Pons (tissue), 1 donor: ENCODE measurements at regions not wholly inside any gene's neighbourhood (a gene's known extent, or its start where the extent isn't known, plus 50 kb on each side); places are given as distances from the start of the nearest gene placed in this dataset.
"Not testable (repeated sequence)": the region's sequence is repeated elsewhere in the genome, so short reads cannot be mapped to it uniquely, and the experiment has no call there.

Experiments
- DNase-seq: peaks from one replicate; pipeline ENCODE4 v3.0.0-alpha.2; 2016; ENCODE audit warnings: low spot score

- DNase-seq, result no peak
These were observed 1929.8 kb upstream of the LRRTM1 start for GRCh38 chr2:82234283-82234874.

GRCh38 chr2:82233806-82234205 lies 1929.3 kb upstream of the LRRTM1 start:
- DNase-seq, result no peak

- DNase-seq, result no peak
These were observed 1925.9 kb upstream of the LRRTM1 start for GRCh38 chr2:82230406-82230805.

GRCh38 chr2:82226441-82226840 lies 1921.9 kb upstream of the LRRTM1 start:
- DNase-seq, result no peak

- no peak for DNase-seq
These were observed 1919.9 kb upstream of the LRRTM1 start for GRCh38 chr2:82224301-82224940.

GRCh38 chr2:82215212-82215611 lies 1910.7 kb upstream of the LRRTM1 start:
- DNase-seq, result no peak

GRCh38 chr2:82199493-82199852 lies 1894.9 kb upstream of the LRRTM1 start:
- DNase-seq, result no peak

- no peak for DNase-seq
These were observed 1894.4 kb upstream of the LRRTM1 start for GRCh38 chr2:82198809-82199492.

GRCh38 chr2:82182270-82182669 lies 1877.7 kb upstream of the LRRTM1 start:
- DNase-seq, result no peak

GRCh38 chr2:82175210-82175609 lies 1870.7 kb upstream of the LRRTM1 start:
- DNase-seq, result not testable (repeated sequence)

GRCh38 chr2:82172483-82172882 lies 1867.9 kb upstream of the LRRTM1 start:
- DNase-seq, result no peak

- DNase-seq, result no peak
These were observed 1864.8 kb upstream of the LRRTM1 start for GRCh38 chr2:82169379-82169778.

GRCh38 chr2:82165377-82165776 lies 1860.8 kb upstream of the LRRTM1 start:
- DNase-seq, result no peak

GRCh38 chr2:82158150-82158549 lies 1853.6 kb upstream of the LRRTM1 start:
- DNase-seq, result no peak

GRCh38 chr2:82155469-82155868 lies 1850.9 kb upstream of the LRRTM1 start:
- DNase-seq, result no peak

- no peak for DNase-seq
These were observed 1838.8 kb upstream of the LRRTM1 start for GRCh38 chr2:82143343-82143742.

GRCh38 chr2:82139979-82140611 lies 1835.5 kb upstream of the LRRTM1 start:
- no peak for DNase-seq

- DNase-seq, result no peak
These were observed 1832.9 kb upstream of the LRRTM1 start for GRCh38 chr2:82137441-82137840.

- DNase-seq, result no peak
These were observed 1823.5 kb upstream of the LRRTM1 start for GRCh38 chr2:82128051-82128450.

- DNase-seq, result no peak
These were observed 1820.1 kb upstream of the LRRTM1 start for GRCh38 chr2:82124629-82125028.

- no peak for DNase-seq
These were observed 1816.1 kb upstream of the LRRTM1 start for GRCh38 chr2:82120654-82121053.

- no peak for DNase-seq
These were observed 1815.6 kb upstream of the LRRTM1 start for GRCh38 chr2:82120115-82120514.

GRCh38 chr2:82109418-82109817 lies 1804.9 kb upstream of the LRRTM1 start:
- DNase-seq, result no peak
